ENCODE measurements at regions not wholly inside any gene's neighbourhood (a gene's known extent, or its start where the extent isn't known, plus 50 kb on each side); places are given as distances from the start of the nearest gene placed in this dataset.
"Not testable (repeated sequence)": the region's sequence is repeated elsewhere in the genome, so short reads cannot be mapped to it uniquely, and the experiment has no call there.

DNA sequence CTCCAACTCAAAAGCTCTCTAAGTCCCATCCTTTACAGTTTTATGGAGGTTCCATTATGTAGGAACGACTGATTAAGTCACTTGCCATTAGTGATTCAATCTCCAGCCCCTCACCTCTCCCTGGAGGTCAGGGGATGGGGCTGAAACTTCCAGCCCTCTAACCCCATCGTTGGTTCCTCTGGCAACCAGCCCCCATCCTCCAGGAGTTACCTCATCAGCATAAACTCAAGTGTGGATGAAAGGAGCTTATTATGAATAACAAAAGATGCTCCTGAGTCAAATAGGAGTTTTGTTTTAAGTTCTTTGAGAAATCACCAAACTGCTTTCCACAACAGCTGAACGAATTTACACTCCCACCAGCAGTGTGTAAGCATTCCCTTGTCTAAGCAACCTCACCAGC is 494.3 kb upstream of the AUTS2 start:
- TF ChIP-seq, protein P1, sequence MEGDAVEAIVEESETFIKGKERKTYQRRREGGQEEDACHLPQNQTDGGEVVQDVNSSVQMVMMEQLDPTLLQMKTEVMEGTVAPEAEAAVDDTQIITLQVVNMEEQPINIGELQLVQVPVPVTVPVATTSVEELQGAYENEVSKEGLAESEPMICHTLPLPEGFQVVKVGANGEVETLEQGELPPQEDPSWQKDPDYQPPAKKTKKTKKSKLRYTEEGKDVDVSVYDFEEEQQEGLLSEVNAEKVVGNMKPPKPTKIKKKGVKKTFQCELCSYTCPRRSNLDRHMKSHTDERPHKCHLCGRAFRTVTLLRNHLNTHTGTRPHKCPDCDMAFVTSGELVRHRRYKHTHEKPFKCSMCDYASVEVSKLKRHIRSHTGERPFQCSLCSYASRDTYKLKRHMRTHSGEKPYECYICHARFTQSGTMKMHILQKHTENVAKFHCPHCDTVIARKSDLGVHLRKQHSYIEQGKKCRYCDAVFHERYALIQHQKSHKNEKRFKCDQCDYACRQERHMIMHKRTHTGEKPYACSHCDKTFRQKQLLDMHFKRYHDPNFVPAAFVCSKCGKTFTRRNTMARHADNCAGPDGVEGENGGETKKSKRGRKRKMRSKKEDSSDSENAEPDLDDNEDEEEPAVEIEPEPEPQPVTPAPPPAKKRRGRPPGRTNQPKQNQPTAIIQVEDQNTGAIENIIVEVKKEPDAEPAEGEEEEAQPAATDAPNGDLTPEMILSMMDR (IDR thresholded peaks at IDR 0.05; ENCODE audit: partially characterized antibody, unreplicated experiment) = no peak
- H3K27me3 Mint-ChIP-seq (ENCODE audit: unreplicated experiment) = no peaks in the 10 kb centered on the region
- no peak overlapping the region for H3K27ac Mint-ChIP-seq (ENCODE audit: unreplicated experiment)
- peaks cover 2% of the 10 kb centered on the region for H3K9me3 Mint-ChIP-seq (ENCODE audit: unreplicated experiment)
- H3K36me3 Mint-ChIP-seq (ENCODE audit: unreplicated experiment) = no peaks in the 10 kb centered on the region
- no peak for DNase-seq
- no peak overlapping the region for H3K4me3 Mint-ChIP-seq (ENCODE audit: unreplicated experiment)
- H3K4me1 Mint-ChIP-seq (ENCODE audit: low read depth, unreplicated experiment) = peaks cover 1% of the 10 kb centered on the region

DNA sequence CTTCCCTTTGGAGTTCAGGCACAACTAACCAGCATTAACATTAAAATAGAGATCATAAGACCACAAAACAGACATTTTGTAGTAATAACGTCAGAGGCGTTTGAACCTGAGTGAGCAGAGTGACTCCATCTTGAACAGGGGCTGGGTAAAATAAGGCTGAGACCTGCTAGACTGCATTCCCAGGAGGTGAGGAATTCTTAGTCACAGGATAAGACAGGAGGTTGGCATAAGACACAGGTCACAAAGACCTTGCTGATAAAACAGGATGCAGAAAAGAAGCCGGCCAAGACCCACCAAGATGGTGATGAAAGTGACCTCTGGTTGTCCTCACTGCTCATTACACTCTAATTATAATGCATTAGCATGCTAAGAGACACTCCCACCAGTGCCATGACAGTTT is 493.2 kb upstream of the AUTS2 start:
- H3K27ac Mint-ChIP-seq (ENCODE audit: unreplicated experiment) = no peak overlapping the region
- peaks cover 2% of the 10 kb centered on the region for H3K9me3 Mint-ChIP-seq (ENCODE audit: unreplicated experiment)
- TF ChIP-seq, protein P1 (IDR thresholded peaks at IDR 0.05; ENCODE audit: partially characterized antibody, unreplicated experiment) = no peak
- no peaks in the 10 kb centered on the region for H3K27me3 Mint-ChIP-seq (ENCODE audit: unreplicated experiment)
- H3K4me1 Mint-ChIP-seq (ENCODE audit: low read depth, unreplicated experiment) = no peaks in the 10 kb centered on the region
- no peaks in the 10 kb centered on the region for H3K36me3 Mint-ChIP-seq (ENCODE audit: unreplicated experiment)
- no peak overlapping the region for H3K4me3 Mint-ChIP-seq (ENCODE audit: unreplicated experiment)
- no peak for DNase-seq

DNA sequence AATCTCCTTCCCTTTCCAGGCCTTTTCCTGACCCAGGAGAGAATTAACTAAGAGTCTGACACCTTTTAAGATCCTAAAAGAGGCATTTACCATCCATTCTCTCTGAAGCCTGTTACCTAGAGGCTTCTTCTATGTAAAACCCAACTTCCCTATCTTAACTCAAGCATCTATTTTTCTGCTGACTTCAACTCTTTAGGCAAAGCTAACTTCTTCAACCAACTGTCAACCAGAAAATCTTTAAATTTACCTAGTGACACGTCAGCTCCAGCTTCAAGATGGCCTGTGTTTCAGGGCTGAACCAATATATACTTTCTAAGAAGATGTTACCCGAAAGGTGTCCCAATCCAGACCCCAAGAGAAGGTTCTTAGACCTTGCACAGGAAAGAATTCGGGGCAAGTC is 492.3 kb upstream of the AUTS2 start:
- Mint-ChIP-seq H3K27ac (ENCODE audit: unreplicated experiment) (no peak overlapping the region), H3K27me3 (ENCODE audit: unreplicated experiment) (no peaks in the 10 kb centered on the region), H3K4me1 (ENCODE audit: low read depth, unreplicated experiment) (no peaks in the 10 kb centered on the region), H3K4me3 (ENCODE audit: unreplicated experiment) (no peak overlapping the region), H3K9me3 (ENCODE audit: unreplicated experiment) (peaks cover 2% of the 10 kb centered on the region), H3K36me3 (ENCODE audit: unreplicated experiment) (no peaks in the 10 kb centered on the region)
- TF ChIP-seq, protein P1 (IDR thresholded peaks at IDR 0.05; ENCODE audit: partially characterized antibody, unreplicated experiment) = no peak
- DNase-seq = no peak

DNA sequence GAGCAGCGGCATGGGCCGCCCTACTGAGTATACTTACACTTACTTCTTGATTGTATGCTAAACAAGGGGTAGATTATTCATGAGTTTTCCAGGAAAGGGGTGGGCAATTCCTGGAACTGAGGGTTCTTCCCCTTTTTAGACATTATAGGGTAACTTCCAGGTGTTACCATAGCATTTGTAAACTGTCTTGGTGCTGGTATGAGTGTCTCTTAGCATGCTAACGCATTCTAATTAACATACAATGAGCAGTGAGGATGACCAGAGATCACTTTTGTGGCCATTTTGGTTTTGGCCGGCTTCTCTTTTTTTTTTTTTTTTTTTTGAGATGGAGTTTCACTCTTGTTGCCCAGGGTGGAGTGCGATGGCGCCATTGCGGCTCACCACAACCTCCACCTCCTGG is 491.8 kb upstream of the AUTS2 start:
- not testable (repeated sequence) for H3K9me3 Mint-ChIP-seq (ENCODE audit: unreplicated experiment); H3K27ac Mint-ChIP-seq (ENCODE audit: unreplicated experiment); H3K4me3 Mint-ChIP-seq (ENCODE audit: unreplicated experiment); H3K4me1 Mint-ChIP-seq (ENCODE audit: low read depth, unreplicated experiment); H3K36me3 Mint-ChIP-seq (ENCODE audit: unreplicated experiment); DNase-seq; H3K27me3 Mint-ChIP-seq (ENCODE audit: unreplicated experiment)

DNA sequence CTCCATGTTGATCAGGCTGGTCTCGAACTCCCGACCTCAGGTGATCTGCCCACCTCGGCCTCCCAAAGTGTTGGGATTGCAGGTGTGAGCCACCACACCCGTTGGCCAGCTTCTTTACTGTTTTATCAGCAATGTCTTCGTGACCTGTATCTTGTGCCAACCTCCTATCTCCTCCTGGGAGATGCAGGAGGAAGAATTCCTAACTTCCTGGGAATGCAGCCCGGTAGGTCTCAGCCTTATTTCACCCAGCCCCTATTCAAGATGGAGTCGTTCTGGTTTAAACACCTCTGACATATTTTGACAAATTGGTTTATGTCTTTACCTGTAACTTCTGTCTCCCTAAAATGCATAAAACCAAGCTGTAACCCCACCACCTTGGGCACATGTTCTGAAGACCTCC is 491.3 kb upstream of the AUTS2 start:
- not testable (repeated sequence) for H3K4me3 Mint-ChIP-seq (ENCODE audit: unreplicated experiment); DNase-seq; H3K9me3 Mint-ChIP-seq (ENCODE audit: unreplicated experiment); H3K27ac Mint-ChIP-seq (ENCODE audit: unreplicated experiment); H3K36me3 Mint-ChIP-seq (ENCODE audit: unreplicated experiment); H3K27me3 Mint-ChIP-seq (ENCODE audit: unreplicated experiment); H3K4me1 Mint-ChIP-seq (ENCODE audit: low read depth, unreplicated experiment)

DNA sequence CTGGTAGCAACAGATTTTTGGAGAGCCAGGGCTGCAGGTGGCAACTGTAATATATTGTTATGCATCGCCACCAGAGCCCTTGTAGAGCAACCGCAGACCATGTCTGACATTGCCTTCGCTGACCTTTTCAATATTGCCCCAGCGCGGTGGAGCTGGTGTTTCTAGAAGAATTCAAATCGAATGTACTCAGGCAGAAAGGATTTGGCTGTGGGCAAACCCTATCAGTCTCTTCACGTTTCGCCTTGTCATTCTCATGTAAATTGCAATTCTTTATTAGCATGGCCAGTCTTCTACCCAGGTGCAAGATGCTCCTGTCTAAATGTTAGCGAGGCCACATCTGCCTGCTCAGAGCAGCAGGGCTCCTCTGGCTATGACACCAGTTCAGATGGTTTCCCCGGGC is 490.2 kb upstream of the AUTS2 start:
- H3K9me3 Mint-ChIP-seq (ENCODE audit: unreplicated experiment) = peaks cover 2% of the 10 kb centered on the region
- DNase-seq = no peak
- no peak overlapping the region for H3K27ac Mint-ChIP-seq (ENCODE audit: unreplicated experiment)

More for the DNA sequence above, 490.2 kb upstream of the AUTS2 start:
- TF ChIP-seq, protein P1 (IDR thresholded peaks at IDR 0.05; ENCODE audit: partially characterized antibody, unreplicated experiment) = no peak
- Mint-ChIP-seq H3K27me3 (ENCODE audit: unreplicated experiment) (no peaks in the 10 kb centered on the region), H3K4me3 (ENCODE audit: unreplicated experiment) (no peak overlapping the region), H3K36me3 (ENCODE audit: unreplicated experiment) (peaks cover 4% of the 10 kb centered on the region), H3K4me1 (ENCODE audit: low read depth, unreplicated experiment) (no peaks in the 10 kb centered on the region)
